ENCODE measurements at regions not wholly inside any gene's neighbourhood (a gene's known extent, or its start where the extent isn't known, plus 50 kb on each side); places are given as distances from the start of the nearest gene placed in this dataset.

GRCh38 chr3:154614601-154615000 lies 184.6 kb upstream of the GPR149 start:
- ATAC-seq (no peak), DNase-seq (no peak)
- POLR2A ChIA-PET, result no interaction called here
- Mint-ChIP-seq H3K4me1 (ENCODE audit: low read depth) (no peaks in the 10 kb centered on the region), H3K27me3 (no peaks in the 10 kb centered on the region), H3K36me3 (ENCODE audit: low read depth) (no peaks in the 10 kb centered on the region), H3K4me3 (no peak overlapping the region), H3K27ac (no peak overlapping the region), H3K9me3 (no peaks in the 10 kb centered on the region)
- TF ChIP-seq, protein P1, sequence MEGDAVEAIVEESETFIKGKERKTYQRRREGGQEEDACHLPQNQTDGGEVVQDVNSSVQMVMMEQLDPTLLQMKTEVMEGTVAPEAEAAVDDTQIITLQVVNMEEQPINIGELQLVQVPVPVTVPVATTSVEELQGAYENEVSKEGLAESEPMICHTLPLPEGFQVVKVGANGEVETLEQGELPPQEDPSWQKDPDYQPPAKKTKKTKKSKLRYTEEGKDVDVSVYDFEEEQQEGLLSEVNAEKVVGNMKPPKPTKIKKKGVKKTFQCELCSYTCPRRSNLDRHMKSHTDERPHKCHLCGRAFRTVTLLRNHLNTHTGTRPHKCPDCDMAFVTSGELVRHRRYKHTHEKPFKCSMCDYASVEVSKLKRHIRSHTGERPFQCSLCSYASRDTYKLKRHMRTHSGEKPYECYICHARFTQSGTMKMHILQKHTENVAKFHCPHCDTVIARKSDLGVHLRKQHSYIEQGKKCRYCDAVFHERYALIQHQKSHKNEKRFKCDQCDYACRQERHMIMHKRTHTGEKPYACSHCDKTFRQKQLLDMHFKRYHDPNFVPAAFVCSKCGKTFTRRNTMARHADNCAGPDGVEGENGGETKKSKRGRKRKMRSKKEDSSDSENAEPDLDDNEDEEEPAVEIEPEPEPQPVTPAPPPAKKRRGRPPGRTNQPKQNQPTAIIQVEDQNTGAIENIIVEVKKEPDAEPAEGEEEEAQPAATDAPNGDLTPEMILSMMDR (IDR thresholded peaks at IDR 0.05), result no peak
- intact Hi-C loops (cut with micrococcal nuclease), result no loop called here
- CTCF ChIA-PET, result no interaction called here

- POLR2A ChIA-PET, result no interaction called here
- CTCF ChIA-PET, result no interaction called here
Observed at GRCh38 chr3:154614078-154614477, 184.1 kb upstream of the GPR149 start.

GRCh38 chr3:154602241-154602640 lies 172.3 kb upstream of the GPR149 start:
- peaks cover 2% of the 10 kb centered on the region for H3K9me3 Mint-ChIP-seq
- no peaks in the 10 kb centered on the region for H3K27me3 Mint-ChIP-seq
- H3K27ac Mint-ChIP-seq, result no peak overlapping the region
- ATAC-seq, result no peak
- CTCF ChIA-PET, result no interaction called here
- H3K4me3 Mint-ChIP-seq, result no peak overlapping the region
- H3K36me3 Mint-ChIP-seq (ENCODE audit: low read depth), result no peaks in the 10 kb centered on the region
- DNase-seq, result no peak
- H3K4me1 Mint-ChIP-seq (ENCODE audit: low read depth), result no peaks in the 10 kb centered on the region
- POLR2A ChIA-PET, result no interaction called here
- intact Hi-C loops (cut with micrococcal nuclease), result no loop called here
- TF ChIP-seq, protein P1 (IDR thresholded peaks at IDR 0.05), result no peak

More at GRCh38 chr3:154614078-154614477, 184.1 kb upstream of the GPR149 start:
- H3K27ac Mint-ChIP-seq, result no peak overlapping the region
- no peaks in the 10 kb centered on the region for H3K36me3 Mint-ChIP-seq (ENCODE audit: low read depth)
- no peaks in the 10 kb centered on the region for H3K9me3 Mint-ChIP-seq
- DNase-seq (no peak), ATAC-seq (no peak)
- no peak overlapping the region for H3K4me3 Mint-ChIP-seq
- TF ChIP-seq, protein P1 (IDR thresholded peaks at IDR 0.05), result no peak
- intact Hi-C loops (cut with micrococcal nuclease), result no loop called here
- H3K4me1 Mint-ChIP-seq (ENCODE audit: low read depth), result no peaks in the 10 kb centered on the region
- H3K27me3 Mint-ChIP-seq, result no peaks in the 10 kb centered on the region

DNA sequence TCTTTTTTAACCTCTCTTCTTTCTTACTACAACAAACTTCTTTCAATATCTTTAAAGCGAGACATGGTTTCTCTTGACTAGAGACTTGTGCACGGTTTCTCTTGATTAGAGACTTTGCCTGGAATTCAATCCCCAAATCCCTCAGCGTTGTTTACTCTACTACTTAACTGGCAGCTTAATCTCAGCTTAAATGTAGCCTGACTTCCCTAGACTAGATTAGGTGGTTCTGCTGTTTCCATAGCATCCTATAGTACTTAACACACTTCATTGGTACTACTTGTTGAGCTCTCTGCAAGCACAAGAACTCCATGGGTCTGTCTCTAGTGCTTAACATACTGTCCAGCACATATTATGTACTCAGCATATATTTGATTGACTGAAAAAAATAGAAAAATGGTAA lies 168.2 kb upstream of the GPR149 start:
- Mint-ChIP-seq H3K9me3 (peaks cover 6% of the 10 kb centered on the region), H3K4me1 (ENCODE audit: low read depth) (no peaks in the 10 kb centered on the region), H3K36me3 (ENCODE audit: low read depth) (no peaks in the 10 kb centered on the region), H3K27ac (no peak overlapping the region), H3K4me3 (no peak overlapping the region), H3K27me3 (no peaks in the 10 kb centered on the region)
- no peak for DNase-seq
- TF ChIP-seq, protein P1 (IDR thresholded peaks at IDR 0.05), result no peak
- ChIA-PET POLR2A (no interaction called here), CTCF (no interaction called here)
- no peak for ATAC-seq
- intact Hi-C loops (cut with micrococcal nuclease), result no loop called here

DNA sequence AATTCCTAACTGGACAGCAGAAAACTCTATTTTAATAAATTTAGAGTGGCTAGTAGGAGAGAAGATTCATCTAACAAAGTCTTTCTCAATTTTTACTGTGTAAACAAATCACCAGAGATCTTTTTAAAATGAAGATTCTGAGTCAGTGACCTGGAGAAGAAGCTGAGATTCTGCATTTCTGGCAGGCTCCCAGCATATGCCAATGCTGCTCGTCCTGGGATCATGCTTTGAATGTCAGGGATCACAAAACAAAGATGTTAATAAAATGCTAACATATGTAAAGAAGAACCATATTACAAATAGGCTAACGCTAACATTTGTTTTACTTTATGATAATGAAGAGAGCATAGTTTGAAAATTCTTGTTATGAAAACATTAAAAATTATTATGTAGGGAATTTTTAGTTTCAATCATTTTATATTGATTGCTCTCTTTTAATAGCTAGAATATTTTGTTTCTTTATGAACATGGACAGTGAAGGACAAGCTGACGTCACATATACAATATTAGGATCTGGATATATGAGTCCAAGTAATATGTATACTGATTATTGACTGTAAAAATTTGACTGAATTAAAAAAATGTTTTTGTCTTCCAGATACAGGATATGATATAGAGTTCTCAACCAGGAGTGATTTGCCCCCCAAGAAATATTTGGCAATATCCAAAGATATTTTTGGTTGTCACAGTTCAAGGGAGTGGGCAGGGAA lies 160.8 kb upstream of the GPR149 start:
- TF ChIP-seq, protein P1 (IDR thresholded peaks at IDR 0.05), result no peak
- DNase-seq (no peak), ATAC-seq (no peak)
- Mint-ChIP-seq H3K4me1 (ENCODE audit: low read depth) (no peaks in the 10 kb centered on the region), H3K27ac (no peak overlapping the region), H3K9me3 (peaks cover under 1% of the 10 kb centered on the region), H3K27me3 (no peaks in the 10 kb centered on the region), H3K36me3 (ENCODE audit: low read depth) (no peaks in the 10 kb centered on the region), H3K4me3 (no peak overlapping the region)
- CTCF ChIA-PET, result no interaction called here
- intact Hi-C loops (cut with micrococcal nuclease), result no loop called here
- POLR2A ChIA-PET, result no interaction called here

All from activated CD8-positive, alpha-beta T cell treated with anti-CD3 and anti-CD28 coated beads for 36 hours (primary cell).